HG03439 (cell line): ENCODE measurements at regions not wholly inside any gene's neighbourhood (a gene's known extent, or its start where the extent isn't known, plus 50 kb on each side); places are given as distances from the start of the nearest gene placed in this dataset.

ENCODE experiments used
- ATAC-seq: cut with Tn5 transposase; IDR thresholded peaks from one replicate; pipeline ENCODE4 v1.9.1; 2021; ENCODE audit warnings: mild to moderate bottlenecking, moderate library complexity; ENCODE audit not compliant: unreplicated experiment

DNA sequence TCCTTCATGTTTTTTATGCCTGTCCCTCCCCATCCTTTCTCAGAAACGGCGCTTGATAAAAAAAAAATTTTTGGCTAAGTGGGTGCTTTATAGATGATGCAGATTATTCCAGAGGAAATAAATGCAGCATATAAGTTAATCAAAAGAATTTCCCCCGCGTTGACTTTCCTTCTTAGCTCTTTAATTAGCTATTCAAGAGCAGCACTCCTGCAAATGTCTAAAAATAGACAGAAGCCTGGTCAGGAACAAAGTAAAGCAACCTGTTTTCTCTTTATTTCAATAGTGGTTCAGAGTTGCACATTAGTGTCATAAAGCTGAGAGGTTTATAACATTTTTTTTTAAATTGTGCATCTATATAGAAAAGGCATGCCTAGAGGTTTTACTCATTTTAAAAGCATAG is 439.5 kb upstream of the LRRC7 start:
- no peak for ATAC-seq

DNA sequence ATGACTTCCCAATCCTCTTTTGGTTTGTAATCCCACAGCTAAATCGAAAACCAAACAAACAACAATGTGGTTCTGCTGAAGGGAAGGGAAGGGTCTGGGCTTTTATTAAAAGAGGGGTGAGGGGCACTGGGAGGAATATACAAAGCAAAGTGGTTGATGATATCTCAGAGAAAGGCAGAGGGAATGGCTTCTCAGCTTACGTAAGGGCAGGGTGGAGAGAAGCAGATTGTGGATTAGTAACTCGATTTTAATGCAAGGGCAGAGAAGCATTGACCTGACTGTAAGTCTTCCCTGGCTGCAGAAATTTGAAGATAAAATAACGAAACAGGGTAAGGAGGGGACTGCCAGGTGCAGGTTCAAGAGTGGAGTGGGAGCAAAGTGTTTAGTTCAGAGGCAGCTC is 438.2 kb upstream of the LRRC7 start:
- no peak for ATAC-seq

DNA sequence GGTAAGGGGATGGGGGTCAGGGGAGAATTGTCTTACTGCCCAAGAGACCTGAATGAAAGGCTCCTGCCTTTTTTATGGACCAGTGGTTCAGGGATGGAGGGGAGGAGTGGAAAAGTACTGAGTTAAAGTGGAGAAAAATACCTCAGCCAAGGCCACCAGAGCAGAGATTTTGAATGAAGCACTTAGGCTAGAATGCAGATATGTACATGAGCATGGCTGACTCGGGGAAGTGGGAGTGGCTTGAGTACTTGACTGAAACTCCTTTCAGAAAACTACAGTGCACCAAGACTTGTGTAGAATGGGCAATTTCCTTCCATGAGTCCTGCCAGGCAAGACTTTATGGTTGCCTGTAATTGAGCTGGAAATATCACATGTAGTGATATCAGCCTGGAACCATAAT is 429.6 kb upstream of the LRRC7 start:
- no peak for ATAC-seq

- no peak for ATAC-seq
Measured at GRCh38 chr1:69139007-69139406, 428.7 kb upstream of the LRRC7 start.

- ATAC-seq: no peak
Measured at GRCh38 chr1:69146303-69146702, 421.4 kb upstream of the LRRC7 start.

DNA sequence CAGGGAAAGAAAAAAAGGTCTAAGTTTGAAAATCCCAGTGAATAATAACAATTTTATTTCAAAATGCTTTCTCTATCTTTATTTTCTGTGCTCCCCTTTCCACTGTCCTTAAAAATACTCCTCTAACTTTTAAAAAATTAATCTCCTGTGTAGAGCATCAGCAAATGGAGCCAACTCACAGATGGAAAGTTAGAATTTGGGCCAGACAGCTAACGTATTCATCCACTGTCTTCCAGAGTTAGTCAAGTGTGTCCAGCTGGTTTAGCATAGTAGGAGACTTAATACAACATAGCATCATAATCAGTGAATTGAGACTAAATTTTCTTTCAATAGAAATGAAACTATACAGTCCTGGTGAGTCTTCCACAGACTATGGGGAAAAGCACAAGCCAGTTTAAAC is 419.0 kb upstream of the LRRC7 start:
- ATAC-seq: no peak

DNA sequence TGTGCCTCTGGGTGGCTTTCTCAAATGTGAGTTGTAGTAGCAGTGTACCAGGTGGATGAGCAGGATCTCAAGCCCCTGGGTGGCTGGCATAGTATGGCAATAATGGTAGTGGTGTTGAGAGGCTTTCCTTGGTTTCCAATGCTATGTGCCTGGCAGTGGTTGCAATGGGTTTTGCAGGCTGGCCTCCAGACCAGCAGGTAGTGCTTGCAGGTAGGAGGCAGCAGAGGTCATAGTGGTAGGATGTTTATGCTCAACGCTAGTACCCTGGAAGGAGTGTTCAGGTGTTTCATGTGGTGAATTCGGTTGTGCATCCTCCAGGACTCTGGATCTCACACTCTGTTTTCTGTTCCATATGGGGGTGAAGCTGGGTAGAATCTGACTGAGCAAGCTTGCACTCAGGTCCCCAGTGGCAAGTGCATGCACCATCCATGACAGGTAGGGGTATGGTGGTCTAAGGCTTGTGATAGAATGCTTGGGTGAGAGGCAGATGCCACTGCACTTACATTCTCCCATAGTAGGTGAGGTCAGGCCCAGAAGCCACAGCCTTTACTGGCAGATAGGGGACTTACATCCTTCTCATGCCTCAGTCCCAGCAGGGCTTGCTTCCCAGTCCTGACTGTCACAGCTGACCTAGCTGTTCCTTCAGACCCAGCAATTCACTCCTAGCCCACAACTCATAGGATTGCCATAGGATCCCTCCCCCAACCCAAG is 410.5 kb upstream of the LRRC7 start:
- no peak for ATAC-seq

GRCh38 chr1:69163241-69163640 is 404.5 kb upstream of the LRRC7 start:
- no peak for ATAC-seq

DNA sequence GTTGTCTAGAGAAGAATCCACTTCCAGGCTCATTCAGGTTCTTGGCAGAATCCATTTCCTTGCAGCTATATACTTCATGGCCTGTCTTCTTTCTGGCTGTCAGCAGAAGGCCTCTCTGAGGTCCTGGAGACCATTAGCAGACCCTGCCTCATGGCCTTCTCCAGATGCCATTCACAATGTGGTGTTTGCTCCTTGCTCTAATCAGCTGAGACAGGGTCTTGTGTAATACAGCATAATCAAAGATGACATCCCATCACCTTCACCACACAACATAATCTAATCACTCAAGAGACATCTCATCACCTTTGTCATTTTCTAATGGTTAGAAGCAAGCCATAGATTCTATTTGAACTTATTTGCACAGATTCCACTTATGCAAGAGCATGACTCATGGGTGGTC is 403.9 kb upstream of the LRRC7 start:
- ATAC-seq: no peak

- ATAC-seq: no peak
Measured at GRCh38 chr1:69167876-69168275, 399.8 kb upstream of the LRRC7 start.

GRCh38 chr1:69171248-69171647 is 396.5 kb upstream of the LRRC7 start:
- ATAC-seq: no peak

DNA sequence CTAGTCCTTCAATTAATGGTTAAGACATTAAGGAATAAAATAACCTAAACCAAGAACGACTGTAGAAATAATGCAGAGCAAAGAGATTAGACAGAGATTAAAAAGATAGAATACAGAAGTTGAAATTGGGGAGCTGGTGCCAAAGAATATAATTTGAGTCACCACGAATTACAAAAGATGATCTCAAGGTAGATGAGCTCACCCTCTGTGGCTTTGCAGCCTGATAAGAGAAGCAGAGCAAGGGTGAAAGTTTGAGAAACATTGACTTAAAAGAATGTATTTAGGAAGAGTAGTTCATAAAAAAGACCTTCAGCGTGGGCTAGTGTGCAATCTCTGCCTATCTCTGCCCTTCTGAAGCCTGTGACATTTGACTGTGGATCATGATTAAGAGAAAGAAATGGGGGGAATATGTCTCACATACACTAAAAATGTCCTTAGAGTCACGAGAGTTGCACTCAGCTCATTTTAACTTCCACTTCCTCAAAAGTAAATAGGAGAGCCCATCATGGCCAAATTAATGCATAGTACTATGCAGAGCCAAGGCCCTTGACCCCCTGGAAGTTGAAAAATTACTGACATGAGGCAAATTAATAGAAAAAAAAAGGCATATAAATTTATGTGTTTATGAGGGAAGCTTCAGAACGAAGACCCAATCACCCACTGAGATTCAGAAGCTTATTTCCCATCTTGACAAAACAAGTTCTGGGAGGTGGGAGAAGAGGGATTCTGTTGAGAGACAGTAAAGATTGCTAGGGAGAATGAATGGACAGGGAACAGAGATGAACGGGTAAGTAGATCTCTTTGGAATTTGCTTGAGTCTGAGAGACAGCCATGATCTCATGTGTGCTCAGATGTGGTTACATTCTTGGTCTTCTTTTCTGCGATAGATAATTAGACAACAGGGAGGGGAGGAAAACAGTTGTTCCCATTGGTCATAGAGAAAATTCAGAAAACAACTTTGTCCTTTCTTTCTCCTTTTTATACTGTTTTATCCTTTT is 395.4 kb upstream of the LRRC7 start:
- ATAC-seq: no peak

DNA sequence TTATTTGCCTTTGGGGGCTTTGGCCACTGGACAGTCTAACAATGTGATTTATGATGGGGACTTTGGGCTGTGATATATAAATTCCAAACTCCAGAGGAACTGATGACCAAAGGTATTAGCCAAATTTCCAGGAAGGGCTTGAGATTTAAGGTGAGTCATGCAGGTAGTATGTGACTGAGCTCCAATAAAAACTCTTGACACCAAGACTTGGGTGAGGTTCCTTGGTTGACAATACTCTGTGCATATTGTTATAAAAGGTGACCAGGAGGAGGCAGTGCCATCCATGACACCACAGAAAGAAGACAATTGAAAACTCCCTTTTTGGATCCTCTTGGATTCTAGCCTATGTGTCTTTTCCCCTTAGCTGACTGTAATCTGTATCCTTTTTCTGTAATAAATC is 392.7 kb upstream of the LRRC7 start:
- no peak for ATAC-seq

GRCh38 chr1:69180358-69180757 is 387.4 kb upstream of the LRRC7 start:
- ATAC-seq: no peak

DNA sequence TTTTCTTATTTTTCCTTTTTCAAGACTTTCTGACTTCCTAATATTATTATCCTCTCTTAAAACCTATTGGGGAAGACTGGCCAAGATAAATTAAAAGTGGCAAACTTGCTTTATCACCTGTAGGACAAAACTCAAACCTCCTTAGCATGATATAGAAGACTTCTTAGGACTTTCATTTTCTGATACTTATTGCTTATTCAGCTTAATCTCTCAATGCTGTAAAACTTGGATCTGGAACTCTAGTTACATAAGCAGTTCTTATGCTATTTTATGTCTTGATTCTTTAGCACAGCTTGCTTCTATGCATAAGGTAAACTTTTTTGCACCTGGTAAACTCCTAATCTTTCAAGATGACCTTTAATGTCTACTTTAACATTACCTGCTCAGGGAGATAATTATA is 382.3 kb upstream of the LRRC7 start:
- ATAC-seq: no peak

GRCh38 chr1:69191335-69191734 is 376.4 kb upstream of the LRRC7 start:
- no peak for ATAC-seq

- no peak for ATAC-seq
Measured at GRCh38 chr1:69195136-69195535, 372.6 kb upstream of the LRRC7 start.

- no peak for ATAC-seq
Measured at GRCh38 chr1:69196071-69196470, 371.7 kb upstream of the LRRC7 start.

- ATAC-seq: no peak
Measured at GRCh38 chr1:69197816-69198215, 369.9 kb upstream of the LRRC7 start.

- no peak for ATAC-seq
Measured at GRCh38 chr1:69201716-69202115, 366.0 kb upstream of the LRRC7 start.

GRCh38 chr1:69203166-69203565 is 364.6 kb upstream of the LRRC7 start:
- ATAC-seq: no peak

- no peak for ATAC-seq
Measured at GRCh38 chr1:69213644-69214043, 354.1 kb upstream of the LRRC7 start.
